AG04449 (cell line): ENCODE measurements at regions not wholly inside any gene's neighbourhood (a gene's known extent, or its start where the extent isn't known, plus 50 kb on each side); places are given as distances from the start of the nearest gene placed in this dataset.

Experiments used
- CTCF ChIA-PET: fragments of 350-600 bp; formaldehyde crosslinking; extraction: SDS; loops from one replicate; lab custom pipeline; 2021; ENCODE audit warnings: antibody characterized with exemption; lab: Yijun Ruan, JAX
- POLR2A ChIA-PET: fragments of 400-600, 350-600 bp; formaldehyde crosslinking; extraction: SDS; loops from one replicate; lab custom pipeline; 2020; ENCODE audit warnings: antibody characterized with exemption, inconsistent platforms; lab: Yijun Ruan, JAX
- DNase-seq: peaks from one replicate; pipeline ENCODE4 v3.0.0-alpha.2; 2010; ENCODE audit warnings: low read depth, low spot score
- H3K4me3 ChIP-seq: 2 replicates; pipeline ENCODE4 v1.5.1; 2011; ENCODE audit warnings: low read depth, mild to moderate bottlenecking, control low read depth, low read length
- TF ChIP-seq, protein P1 (sequence below): IDR thresholded peaks from one replicate; pipeline ENCODE4 v1.5.1; 2011; ENCODE audit warnings: mild to moderate bottlenecking, moderate library complexity, low read length, control low read depth, inconsistent platforms; ENCODE audit not compliant: insufficient read depth; ENCODE audit errors: missing control alignments

- CTCF ChIA-PET: interaction anchor here (1.4 kb wide), 1 partner anchor 11 kb away, joined by 3 read pairs; no protein-coding TSS in a partner anchor
- DNase-seq: no peak
- no peak overlapping the region for H3K4me3 ChIP-seq
- TF ChIP-seq, protein P1, sequence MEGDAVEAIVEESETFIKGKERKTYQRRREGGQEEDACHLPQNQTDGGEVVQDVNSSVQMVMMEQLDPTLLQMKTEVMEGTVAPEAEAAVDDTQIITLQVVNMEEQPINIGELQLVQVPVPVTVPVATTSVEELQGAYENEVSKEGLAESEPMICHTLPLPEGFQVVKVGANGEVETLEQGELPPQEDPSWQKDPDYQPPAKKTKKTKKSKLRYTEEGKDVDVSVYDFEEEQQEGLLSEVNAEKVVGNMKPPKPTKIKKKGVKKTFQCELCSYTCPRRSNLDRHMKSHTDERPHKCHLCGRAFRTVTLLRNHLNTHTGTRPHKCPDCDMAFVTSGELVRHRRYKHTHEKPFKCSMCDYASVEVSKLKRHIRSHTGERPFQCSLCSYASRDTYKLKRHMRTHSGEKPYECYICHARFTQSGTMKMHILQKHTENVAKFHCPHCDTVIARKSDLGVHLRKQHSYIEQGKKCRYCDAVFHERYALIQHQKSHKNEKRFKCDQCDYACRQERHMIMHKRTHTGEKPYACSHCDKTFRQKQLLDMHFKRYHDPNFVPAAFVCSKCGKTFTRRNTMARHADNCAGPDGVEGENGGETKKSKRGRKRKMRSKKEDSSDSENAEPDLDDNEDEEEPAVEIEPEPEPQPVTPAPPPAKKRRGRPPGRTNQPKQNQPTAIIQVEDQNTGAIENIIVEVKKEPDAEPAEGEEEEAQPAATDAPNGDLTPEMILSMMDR: no peak
- POLR2A ChIA-PET: no interaction called here
Observed at GRCh38 chr7:43791-44540, 148.4 kb upstream of the FAM20C start.

DNA sequence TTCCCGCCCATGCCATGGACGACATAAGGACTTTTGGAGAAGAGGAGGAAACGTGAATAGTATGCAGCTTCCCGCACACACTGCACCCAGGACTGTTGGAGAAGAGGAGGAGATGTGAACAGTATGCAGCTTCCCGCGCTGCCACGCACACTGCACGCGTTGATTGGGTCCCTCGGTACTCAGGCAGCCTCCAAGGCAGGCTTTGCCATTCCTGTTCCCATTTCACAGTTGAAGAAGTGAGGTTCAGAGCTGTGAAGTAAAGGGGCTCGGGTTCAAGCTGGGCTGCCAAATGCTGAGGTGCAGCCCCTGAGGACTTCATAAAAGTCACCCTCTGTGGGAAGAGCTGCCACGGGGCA is 147.9 kb upstream of the FAM20C start:
- CTCF ChIA-PET: interaction anchor here (1.4 kb wide), 1 partner anchor 11 kb away, joined by 3 read pairs; no protein-coding TSS in a partner anchor
- TF ChIP-seq, protein P1: no peak
- POLR2A ChIA-PET: no interaction called here
- no peak overlapping the region for H3K4me3 ChIP-seq
- no peak for DNase-seq

DNA sequence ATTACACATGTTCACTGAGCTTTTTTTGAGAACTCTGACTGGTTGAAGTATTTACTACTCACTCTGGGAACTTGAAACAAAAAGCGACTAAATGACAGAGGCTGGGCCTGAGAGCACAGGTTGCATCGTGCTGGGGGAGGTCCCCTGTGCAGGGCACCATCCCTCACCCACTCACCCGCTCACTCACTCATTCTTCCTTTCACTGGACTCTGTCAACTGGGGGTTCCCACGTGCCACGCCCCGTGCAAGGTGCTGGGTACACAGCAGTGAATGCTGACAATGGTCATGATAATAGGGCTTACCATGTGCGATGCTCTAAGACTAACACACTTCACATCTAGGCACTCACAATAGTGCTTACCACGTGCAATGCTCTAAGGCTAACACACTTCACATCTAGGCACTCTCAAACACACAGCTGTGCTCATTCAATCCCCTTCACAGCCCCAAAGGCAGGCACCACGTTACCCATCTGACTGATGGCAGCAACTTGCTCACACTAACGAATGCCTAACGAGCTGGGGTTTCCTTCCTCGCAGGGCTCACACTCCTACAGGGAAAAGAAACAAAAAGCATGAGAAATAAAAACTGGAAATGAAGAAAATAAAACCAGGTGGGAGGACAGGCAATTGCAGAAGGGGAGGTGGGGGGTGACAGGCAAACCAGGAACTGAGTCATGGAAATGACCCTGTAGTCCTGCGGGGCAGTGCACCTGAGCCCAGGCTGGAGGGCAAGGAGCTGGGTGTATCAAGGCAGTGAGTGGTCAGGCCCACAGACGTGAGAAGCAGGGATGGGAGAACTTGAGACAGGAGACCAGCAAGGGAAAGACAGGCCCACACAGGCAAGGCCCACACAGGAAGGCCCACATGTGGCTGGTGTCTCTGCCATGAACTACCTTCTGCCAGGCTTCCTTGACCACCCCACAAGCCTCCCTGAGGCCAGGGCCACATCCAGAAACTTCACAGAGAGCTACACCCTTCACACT is 147.0 kb upstream of the FAM20C start:
- ChIA-PET CTCF (interaction anchor here (1.4 kb wide), 1 partner anchor 10 kb away, joined by 3 read pairs; no protein-coding TSS in a partner anchor), POLR2A (no interaction called here)
- no peak for DNase-seq
- H3K4me3 ChIP-seq: no peak overlapping the region
- TF ChIP-seq, protein P1: no peak

DNA sequence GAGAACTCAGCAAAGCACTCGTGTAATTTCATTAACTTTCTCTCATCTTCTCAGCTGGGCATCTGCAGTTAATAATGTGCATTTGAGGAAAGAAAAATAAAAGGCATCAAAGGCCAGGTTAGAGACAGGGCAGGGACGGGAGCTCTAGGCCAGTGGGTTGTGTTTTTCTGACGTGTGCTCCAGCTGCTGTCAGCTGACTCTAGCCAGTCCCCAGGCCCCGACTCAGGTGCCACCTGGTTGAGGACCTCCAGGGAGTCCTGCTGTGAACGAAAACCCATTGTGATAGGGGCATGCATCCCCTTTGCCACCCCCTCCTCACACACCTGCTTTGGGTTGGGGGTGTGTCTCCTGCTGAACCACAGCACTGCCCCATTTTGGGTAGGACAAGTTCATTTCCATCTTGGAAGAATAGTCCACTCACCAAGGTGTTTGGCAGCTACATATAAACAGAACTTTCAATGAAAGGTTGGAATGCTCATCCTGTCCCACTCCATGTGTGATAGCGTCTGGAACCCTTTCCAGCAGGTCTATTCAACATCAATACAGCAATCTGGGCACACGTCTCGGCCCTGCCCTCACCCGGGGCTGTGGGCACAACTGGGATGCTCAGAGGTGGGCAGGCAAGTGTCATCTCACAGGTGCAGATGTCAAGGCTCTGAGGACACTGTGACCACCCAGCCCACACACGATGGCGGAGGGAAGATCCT is 146.1 kb upstream of the FAM20C start:
- DNase-seq: no peak
- POLR2A ChIA-PET: no interaction called here
- CTCF ChIA-PET: no interaction called here
- TF ChIP-seq, protein P1: no peak
- no peak overlapping the region for H3K4me3 ChIP-seq

DNA sequence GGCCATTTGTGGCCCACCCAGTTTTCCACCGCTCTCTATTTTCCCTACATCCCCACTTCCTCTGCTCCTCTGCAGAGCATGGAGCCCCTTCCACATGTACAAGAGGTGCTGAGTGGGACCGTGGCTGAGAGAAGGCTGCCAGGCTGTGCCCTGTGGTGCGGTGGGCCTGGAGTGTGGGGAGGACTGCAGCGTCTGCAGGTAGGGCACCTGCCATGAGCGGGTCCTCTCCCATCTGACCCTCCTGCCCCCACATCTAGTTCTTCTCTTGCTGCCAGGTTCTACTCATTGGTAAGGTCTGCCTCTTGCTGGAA is 145.6 kb upstream of the FAM20C start:
- TF ChIP-seq, protein P1: no peak
- no peak for DNase-seq
- no peak overlapping the region for H3K4me3 ChIP-seq
- CTCF ChIA-PET: no interaction called here
- POLR2A ChIA-PET: no interaction called here
